ENCODE measurements at regions not wholly inside any gene's neighbourhood (a gene's known extent, or its start where the extent isn't known, plus 50 kb on each side); places are given as distances from the start of the nearest gene placed in this dataset.

DNA sequence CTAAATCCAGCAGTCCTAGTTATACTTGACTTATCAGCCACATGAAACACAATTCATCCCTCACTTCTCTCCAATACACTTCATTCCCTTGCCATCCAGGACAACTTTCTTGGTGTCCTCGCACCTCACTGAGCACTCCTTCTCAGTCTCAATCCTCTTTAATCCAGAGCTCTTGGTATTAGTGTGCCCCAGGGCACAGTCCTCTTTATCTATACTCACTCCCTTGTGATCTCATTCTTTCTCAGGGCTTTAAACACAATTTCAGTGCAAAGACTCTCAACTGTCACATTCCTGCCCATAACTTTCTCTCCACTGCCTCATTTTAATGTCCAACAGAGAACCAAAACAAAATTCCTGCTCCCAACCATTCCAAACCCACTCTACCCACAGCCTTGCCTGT lies 60.8 kb upstream of the SPOPL start:
- Mint-ChIP-seq H3K36me3 (no peaks in the 10 kb centered on the region), H3K4me3 (no peak overlapping the region)
- no peak for DNase-seq (ENCODE audit: low spot score in 2 of 2, unreplicated experiment in 2 of 2)

DNA sequence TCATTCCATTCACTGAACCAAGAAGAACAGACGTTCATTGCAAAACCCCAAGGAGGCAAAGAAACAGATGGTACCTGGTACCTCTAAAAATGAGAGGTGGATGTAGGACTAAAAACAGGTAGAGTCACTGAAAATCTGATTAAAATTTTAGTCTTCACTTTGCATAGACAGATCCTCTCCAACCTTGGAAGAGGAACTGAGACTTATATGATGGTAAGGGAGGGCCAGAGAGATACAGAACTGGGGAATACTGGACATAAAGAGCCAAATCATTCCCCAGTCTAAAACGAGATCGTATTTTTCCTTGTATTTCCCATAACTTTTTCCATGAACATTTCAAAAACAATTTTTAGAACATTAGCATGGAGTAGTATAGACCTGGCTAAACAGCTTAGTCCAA lies 59.7 kb upstream of the SPOPL start:
- Mint-ChIP-seq H3K4me1 (peaks cover 21% of the 10 kb centered on the region), H3K4me3 (no peak overlapping the region), H3K27me3 (ENCODE audit: low read depth) (no peaks in the 10 kb centered on the region), H3K36me3 (no peaks in the 10 kb centered on the region), H3K27ac (no peak overlapping the region), H3K9me3 (no peaks in the 10 kb centered on the region)
- TF ChIP-seq, protein P1, sequence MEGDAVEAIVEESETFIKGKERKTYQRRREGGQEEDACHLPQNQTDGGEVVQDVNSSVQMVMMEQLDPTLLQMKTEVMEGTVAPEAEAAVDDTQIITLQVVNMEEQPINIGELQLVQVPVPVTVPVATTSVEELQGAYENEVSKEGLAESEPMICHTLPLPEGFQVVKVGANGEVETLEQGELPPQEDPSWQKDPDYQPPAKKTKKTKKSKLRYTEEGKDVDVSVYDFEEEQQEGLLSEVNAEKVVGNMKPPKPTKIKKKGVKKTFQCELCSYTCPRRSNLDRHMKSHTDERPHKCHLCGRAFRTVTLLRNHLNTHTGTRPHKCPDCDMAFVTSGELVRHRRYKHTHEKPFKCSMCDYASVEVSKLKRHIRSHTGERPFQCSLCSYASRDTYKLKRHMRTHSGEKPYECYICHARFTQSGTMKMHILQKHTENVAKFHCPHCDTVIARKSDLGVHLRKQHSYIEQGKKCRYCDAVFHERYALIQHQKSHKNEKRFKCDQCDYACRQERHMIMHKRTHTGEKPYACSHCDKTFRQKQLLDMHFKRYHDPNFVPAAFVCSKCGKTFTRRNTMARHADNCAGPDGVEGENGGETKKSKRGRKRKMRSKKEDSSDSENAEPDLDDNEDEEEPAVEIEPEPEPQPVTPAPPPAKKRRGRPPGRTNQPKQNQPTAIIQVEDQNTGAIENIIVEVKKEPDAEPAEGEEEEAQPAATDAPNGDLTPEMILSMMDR (IDR thresholded peaks at IDR 0.05; ENCODE audit: unreplicated experiment): no peak
- no peak for DNase-seq (ENCODE audit: low spot score in 2 of 2, unreplicated experiment in 2 of 2)

More for the DNA sequence above, 60.8 kb upstream of the SPOPL start:
- no peak overlapping the region for H3K27ac Mint-ChIP-seq
- H3K9me3 Mint-ChIP-seq: no peaks in the 10 kb centered on the region
- peaks cover 27% of the 10 kb centered on the region for H3K4me1 Mint-ChIP-seq
- H3K27me3 Mint-ChIP-seq (ENCODE audit: low read depth): no peaks in the 10 kb centered on the region
- TF ChIP-seq, protein P1 (IDR thresholded peaks at IDR 0.05; ENCODE audit: unreplicated experiment): no peak

DNA sequence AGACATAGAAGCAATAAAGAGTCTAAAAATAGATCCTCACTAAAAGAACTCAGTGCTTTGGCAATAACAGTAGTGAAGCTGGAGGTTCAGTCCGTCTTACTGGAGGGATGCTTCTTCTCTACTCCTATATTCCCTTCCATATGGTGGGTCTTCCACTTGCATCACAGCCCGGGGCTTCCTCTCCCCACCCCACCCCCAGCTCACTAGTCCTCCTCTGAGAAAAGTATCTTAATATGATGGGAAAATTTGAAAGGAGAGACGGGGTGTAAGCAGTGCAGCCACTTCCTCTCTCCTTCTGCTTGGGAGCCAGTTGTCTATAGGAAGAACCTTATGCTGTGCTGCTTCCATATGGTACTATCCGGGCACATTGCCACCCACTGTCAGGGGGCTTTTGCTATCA lies 57.2 kb upstream of the SPOPL start:
- Mint-ChIP-seq H3K4me3 (no peak overlapping the region), H3K36me3 (no peaks in the 10 kb centered on the region), H3K9me3 (no peaks in the 10 kb centered on the region), H3K4me1 (peaks cover 12% of the 10 kb centered on the region), H3K27me3 (ENCODE audit: low read depth) (no peaks in the 10 kb centered on the region), H3K27ac (peak overlapping the region; percentile 36)
- DNase-seq (ENCODE audit: low spot score in 2 of 2, unreplicated experiment in 2 of 2): no peak
- TF ChIP-seq, protein P1 (IDR thresholded peaks at IDR 0.05; ENCODE audit: unreplicated experiment): no peak

DNA sequence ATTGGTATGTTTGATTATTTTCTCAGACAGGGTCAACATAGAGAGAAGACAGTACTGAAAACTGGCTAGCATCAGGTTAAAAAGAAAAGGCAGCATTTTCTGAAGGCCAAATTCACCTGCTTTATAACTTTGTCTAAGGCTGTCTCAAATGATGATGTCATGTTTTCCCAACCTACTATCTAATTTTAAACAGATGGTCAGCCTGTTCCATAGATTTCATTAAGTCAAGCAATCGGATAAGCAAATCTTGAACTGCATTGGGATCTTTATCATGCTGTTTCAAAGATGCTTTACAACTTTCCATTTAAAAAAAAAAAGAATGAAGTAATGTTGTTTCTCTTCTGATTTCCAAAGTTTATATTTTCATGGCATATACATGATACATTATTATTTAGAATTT lies 56.3 kb upstream of the SPOPL start:
- H3K27ac Mint-ChIP-seq: peak overlapping the region; percentile 35
- no peak for DNase-seq (ENCODE audit: low spot score in 2 of 2, unreplicated experiment in 2 of 2)
- H3K4me1 Mint-ChIP-seq: peaks cover 12% of the 10 kb centered on the region
- no peak overlapping the region for H3K4me3 Mint-ChIP-seq
- no peaks in the 10 kb centered on the region for H3K27me3 Mint-ChIP-seq (ENCODE audit: low read depth)
- H3K36me3 Mint-ChIP-seq: no peaks in the 10 kb centered on the region
- TF ChIP-seq, protein P1 (IDR thresholded peaks at IDR 0.05; ENCODE audit: unreplicated experiment): no peak
- H3K9me3 Mint-ChIP-seq: no peaks in the 10 kb centered on the region

DNA sequence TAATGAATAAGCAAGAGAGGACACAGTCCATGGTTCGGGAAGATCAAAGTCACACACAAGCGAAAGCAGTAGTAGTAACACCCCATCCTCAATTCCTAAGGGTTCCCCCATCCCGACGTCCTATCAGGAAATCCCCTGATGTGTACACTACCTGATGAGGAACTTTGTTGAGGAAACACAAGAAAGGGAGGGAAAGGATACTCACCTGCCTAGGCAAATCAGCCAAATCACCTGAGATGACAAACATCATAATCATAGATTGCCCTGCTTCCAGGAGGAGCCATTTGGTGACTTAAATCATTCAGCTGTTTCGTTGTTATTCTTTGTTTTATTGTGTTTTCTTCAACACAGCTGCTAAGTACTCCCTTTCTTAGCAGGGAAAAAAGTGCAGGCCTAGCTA lies 55.5 kb upstream of the SPOPL start:
- Mint-ChIP-seq H3K36me3 (no peaks in the 10 kb centered on the region), H3K27me3 (ENCODE audit: low read depth) (no peaks in the 10 kb centered on the region)
- TF ChIP-seq, protein P1 (IDR thresholded peaks at IDR 0.05; ENCODE audit: unreplicated experiment): no peak

More for the DNA sequence above, 55.5 kb upstream of the SPOPL start:
- Mint-ChIP-seq H3K9me3 (no peaks in the 10 kb centered on the region), H3K27ac (no peak overlapping the region), H3K4me3 (no peak overlapping the region), H3K4me1 (peaks cover 7% of the 10 kb centered on the region)
- no peak for DNase-seq (ENCODE audit: low spot score in 2 of 2, unreplicated experiment in 2 of 2)
